K562 (cell line): ENCODE measurements at regions not wholly inside any gene's neighbourhood (a gene's known extent, or its start where the extent isn't known, plus 50 kb on each side); places are given as distances from the start of the nearest gene placed in this dataset.

ENCODE experiments used
- CREM ChIP-seq: IDR thresholded peaks from 2 replicates; pipeline ENCODE4 v1.6.1; 2014; ENCODE audit warnings: antibody characterized with exemption, low read depth
- E2F3 ChIP-seq: fragments of 250-450 bp; sonication (Bioruptor Pico); IDR thresholded peaks from 2 replicates; pipeline ENCODE4 v1.4.0; 2020; ENCODE audit warnings: mild to moderate bottlenecking
- EHMT2 ChIP-seq: fragments of 450-650 bp; IDR thresholded peaks from 2 replicates; pipeline ENCODE4 v1.6.1; 2018; ENCODE audit warnings: antibody characterized with exemption
- EP300 ChIP-seq: IDR thresholded peaks from 2 replicates; pipeline ENCODE4 v1.6.1; 2012; ENCODE audit warnings: low read length, improper control_type of control experiment
- FOXJ3 ChIP-seq: sonication (generic); formaldehyde crosslinking; IDR thresholded peaks from 2 replicates; pipeline ENCODE4 v1.4.0; 2020; ENCODE audit warnings: mild to moderate bottlenecking, missing genetic modification reagents
- GTF2E2 ChIP-seq: fragments of 200-800 bp; sonication (Bioruptor generic); IDR thresholded peaks from 2 replicates; pipeline ENCODE4 v1.6.1; 2016; ENCODE audit warnings: missing genetic modification characterization, missing compliant biosample characterization
- HDGF ChIP-seq: fragments of 450-650 bp; IDR thresholded peaks from 2 replicates; pipeline ENCODE4 v1.6.1; 2016
- HLTF ChIP-seq: fragments of 450-650 bp; IDR thresholded peaks from 2 replicates; pipeline ENCODE4 v1.6.1; 2016
- ILK ChIP-seq: fragments of 450-650 bp; IDR thresholded peaks from 2 replicates; pipeline ENCODE4 v1.6.1; 2016; ENCODE audit warnings: missing genetic modification characterization, low read depth, mild to moderate bottlenecking, missing compliant biosample characterization, moderate library complexity, borderline replicate concordance
- JUND ChIP-seq, 2 experiments: IDR thresholded peaks; 2 replicates in 1 of 2; 3 replicates in 1 of 2; pipeline ENCODE4 v1.6.1; 2011; ENCODE audit warnings: borderline replicate concordance in 2 of 2, low read depth in 2 of 2, low read length in 2 of 2, improper control_type of control experiment in 1 of 2, missing biosample characterization in 1 of 2, missing genetic modification characterization in 1 of 2, missing genetic modification reagents in 1 of 2
- KDM1A ChIP-seq, 2 experiments: fragments of 450-650 bp; IDR thresholded peaks; 2 replicates each; pipeline ENCODE4 v1.6.1; 2016; ENCODE audit warnings: mild to moderate bottlenecking in 2 of 2
- MBD1 ChIP-seq: fragments of 250-450 bp; sonication (Bioruptor Pico); IDR thresholded peaks from 2 replicates; pipeline ENCODE4 v1.8.0; 2022; ENCODE audit warnings: inconsistent platforms
- MYNN ChIP-seq, 2 experiments: sonication (generic); formaldehyde crosslinking in 1 of 2; IDR thresholded peaks; 2 replicates each; pipeline versions ENCODE4 v1.5.0 to v1.6.1; 2016 to 2020; ENCODE audit warnings: antibody characterized with exemption in 1 of 2, missing genetic modification reagents in 1 of 2
- NR1H2 ChIP-seq: sonication (generic); formaldehyde crosslinking; IDR thresholded peaks from 2 replicates; pipeline ENCODE4 v1.4.0; 2020; ENCODE audit warnings: mild to moderate bottlenecking, missing genetic modification reagents
- PTBP1 ChIP-seq: fragments of 200-400 bp; formaldehyde crosslinking; IDR thresholded peaks from 2 replicates; pipeline ENCODE4 v1.6.1; 2017; ENCODE audit warnings: low read depth, low read length
- RBFOX2 ChIP-seq: fragments of 200-400 bp; formaldehyde crosslinking; IDR thresholded peaks from 2 replicates; pipeline ENCODE4 v1.6.1; 2017; ENCODE audit warnings: low read depth, mild to moderate bottlenecking, low read length, moderate library complexity
- SMARCE1 ChIP-seq: fragments of 450-650 bp; IDR thresholded peaks from 2 replicates; pipeline ENCODE4 v1.7.1; 2016; ENCODE audit warnings: mild to moderate bottlenecking
- UBTF ChIP-seq, 2 experiments: IDR thresholded peaks; 2 replicates each; pipeline ENCODE4 v1.6.1; 2012; ENCODE audit warnings: improper control_type of control experiment in 2 of 2, low read depth in 2 of 2, low read length in 2 of 2, borderline replicate concordance in 1 of 2
- YBX1 ChIP-seq: fragments of 450-650 bp; IDR thresholded peaks from 2 replicates; pipeline ENCODE4 v1.7.1; 2016; ENCODE audit warnings: mild to moderate bottlenecking
- ZKSCAN8 ChIP-seq: fragments of 200-800 bp; sonication (Bioruptor generic); IDR thresholded peaks from 2 replicates; pipeline ENCODE4 v1.6.1; 2016; ENCODE audit warnings: missing genetic modification characterization, missing compliant biosample characterization
- ZNF140 ChIP-seq: fragments of 250-450 bp; sonication (Bioruptor Pico); IDR thresholded peaks from 2 replicates; pipeline ENCODE4 v1.8.0; 2021; ENCODE audit warnings: moderate library complexity, mild to moderate bottlenecking, inconsistent platforms
- ZNF175 ChIP-seq: fragments of 200-800 bp; sonication (Bioruptor generic); IDR thresholded peaks from 2 replicates; pipeline ENCODE4 v1.6.1; 2016; ENCODE audit warnings: low read depth, mild to moderate bottlenecking, missing genetic modification characterization, missing compliant biosample characterization
- ZNF239 ChIP-seq: fragments of 250-450 bp; sonication (Bioruptor Pico); IDR thresholded peaks from 2 replicates; pipeline ENCODE4 v1.4.0; 2020; ENCODE audit warnings: mild to moderate bottlenecking
- ZNF445 ChIP-seq: fragments of 250-450 bp; sonication (Bioruptor Pico); IDR thresholded peaks from 2 replicates; pipeline ENCODE4 v1.4.0; 2020; ENCODE audit warnings: low read depth, mild to moderate bottlenecking, moderate library complexity
- ZNF551 ChIP-seq: fragments of 250-450 bp; sonication (Bioruptor Pico); IDR thresholded peaks from 2 replicates; pipeline ENCODE4 v1.5.0; 2021; ENCODE audit warnings: mild to moderate bottlenecking, moderate library complexity
- ZNF830 ChIP-seq: fragments of 250-450 bp; sonication (Bioruptor Pico); IDR thresholded peaks from 2 replicates; pipeline ENCODE4 v1.5.0; 2021; ENCODE audit warnings: mild to moderate bottlenecking
- TF ChIP-seq, protein P1 (sequence below): fragments of 450-650 bp; IDR thresholded peaks from 2 replicates; pipeline ENCODE4 v1.6.1; 2016; ENCODE audit warnings: antibody characterized with exemption

- TF ChIP-seq RBFOX2: no peak
- TF ChIP-seq ZNF551 (CRISPR knock-in tag): no peak
- TF ChIP-seq CREM: no peak
- peak; percentile 33; the same call in 1 of the 2 replicates for TF ChIP-seq SMARCE1
- TF ChIP-seq EHMT2: no peak
- TF ChIP-seq ZNF239 (CRISPR knock-in tag): no peak
- TF ChIP-seq JUND (IDR thresholded peaks at IDR 0.05; ENCODE audit: borderline replicate concordance, low read depth, low read length): peak; percentile 63; the same call in 1 of the 2 replicates
- TF ChIP-seq JUND (tag; IDR thresholded peaks at IDR 0.05; ENCODE audit: borderline replicate concordance, low read depth, low read length): peak; percentile 53; the same call in 1 of the 3 replicates
- TF ChIP-seq NR1H2 (CRISPR knock-in tag): no peak
- TF ChIP-seq HLTF: no peak
- no peak for TF ChIP-seq MBD1 (CRISPR knock-in tag)
- no peak for TF ChIP-seq YBX1
- no peak for TF ChIP-seq FOXJ3 (CRISPR knock-in tag)
- TF ChIP-seq UBTF (IDR thresholded peaks at IDR 0.05; ENCODE audit: borderline replicate concordance in 1 of 2, low read depth in 2 of 2, low read length in 2 of 2): no peak
- TF ChIP-seq, protein P1, sequence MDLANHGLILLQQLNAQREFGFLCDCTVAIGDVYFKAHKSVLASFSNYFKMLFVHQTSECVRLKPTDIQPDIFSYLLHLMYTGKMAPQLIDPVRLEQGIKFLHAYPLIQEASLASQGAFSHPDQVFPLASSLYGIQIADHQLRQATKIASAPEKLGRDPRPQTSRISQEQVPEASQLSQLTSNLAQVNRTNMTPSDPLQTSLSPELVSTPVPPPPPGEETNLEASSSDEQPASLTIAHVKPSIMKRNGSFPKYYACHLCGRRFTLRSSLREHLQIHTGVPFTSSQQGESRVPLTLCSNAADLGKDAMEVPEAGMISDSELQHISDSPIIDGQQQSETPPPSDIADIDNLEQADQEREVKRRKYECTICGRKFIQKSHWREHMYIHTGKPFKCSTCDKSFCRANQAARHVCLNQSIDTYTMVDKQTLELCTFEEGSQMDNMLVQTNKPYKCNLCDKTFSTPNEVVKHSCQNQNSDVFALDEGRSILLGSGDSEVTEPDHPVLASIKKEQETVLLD: no peak
- no peak for TF ChIP-seq ZKSCAN8
- TF ChIP-seq PTBP1: no peak
- no peak for TF ChIP-seq ILK
- no peak for TF ChIP-seq HDGF
- no peak for TF ChIP-seq ZNF140
- TF ChIP-seq EP300: peak; percentile 62; the same call in 1 of the 2 replicates
- peak; percentile 77 for TF ChIP-seq ZNF175 (CRISPR knock-in tag)
- no peak for TF ChIP-seq E2F3 (CRISPR knock-in tag)
- no peak for TF ChIP-seq ZNF445 (CRISPR knock-in tag)
- no peak for TF ChIP-seq KDM1A (IDR thresholded peaks at IDR 0.05)
- no peak for TF ChIP-seq ZNF830 (CRISPR knock-in tag)
- TF ChIP-seq GTF2E2 (tag): no peak
- no peak for TF ChIP-seq MYNN (IDR thresholded peaks at IDR 0.05)
- no peak for TF ChIP-seq MYNN (CRISPR knock-in tag; IDR thresholded peaks at IDR 0.05)
Observed at GRCh38 chr3:178271740-178272387, 264.4 kb upstream of the KCNMB2 start (continued).
